Activated CD8-positive, alpha-beta memory T cell treated with anti-CD3 and anti-CD28 coated beads for 48 hours (primary cell): ENCODE measurements at regions not wholly inside any gene's neighbourhood (a gene's known extent, or its start where the extent isn't known, plus 50 kb on each side); places are given as distances from the start of the nearest gene placed in this dataset.
"Not testable (repeated sequence)": the region's sequence is repeated elsewhere in the genome, so short reads cannot be mapped to it uniquely, and the experiment has no call there.

ENCODE experiments used
- DNase-seq, 3 experiments: peaks; one replicate each; pipeline ENCODE4 v3.0.0-alpha.2; 2020; ENCODE audit warnings: low read depth in 2 of 3, low spot score in 2 of 3

GRCh38 chr2:76050196-76050595 is 339.5 kb upstream of the GCFC2 start:
- no peak for DNase-seq

DNA sequence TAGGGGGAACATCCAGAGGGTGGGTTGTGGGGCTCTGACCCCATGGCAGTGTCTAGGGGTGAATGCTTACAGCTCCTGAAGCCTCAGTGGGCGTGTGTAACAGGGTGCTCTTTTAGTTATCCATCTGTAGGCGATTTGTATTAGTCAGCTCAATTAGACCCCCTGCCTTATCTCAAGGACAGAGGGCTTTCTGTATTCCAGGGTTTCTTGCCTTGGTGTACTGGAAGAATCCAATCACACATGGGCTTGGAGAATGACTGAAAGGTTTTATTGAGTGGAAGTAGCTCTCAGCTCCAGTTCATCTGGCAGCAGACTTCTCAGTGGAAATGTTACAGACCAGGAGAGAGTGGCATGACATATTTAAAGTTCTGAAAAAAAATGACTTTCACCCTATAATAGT is 334.0 kb upstream of the GCFC2 start:
- DNase-seq: no peak

- no peak for DNase-seq
These were observed 328.8 kb upstream of the GCFC2 start for GRCh38 chr2:76039505-76039904.

DNA sequence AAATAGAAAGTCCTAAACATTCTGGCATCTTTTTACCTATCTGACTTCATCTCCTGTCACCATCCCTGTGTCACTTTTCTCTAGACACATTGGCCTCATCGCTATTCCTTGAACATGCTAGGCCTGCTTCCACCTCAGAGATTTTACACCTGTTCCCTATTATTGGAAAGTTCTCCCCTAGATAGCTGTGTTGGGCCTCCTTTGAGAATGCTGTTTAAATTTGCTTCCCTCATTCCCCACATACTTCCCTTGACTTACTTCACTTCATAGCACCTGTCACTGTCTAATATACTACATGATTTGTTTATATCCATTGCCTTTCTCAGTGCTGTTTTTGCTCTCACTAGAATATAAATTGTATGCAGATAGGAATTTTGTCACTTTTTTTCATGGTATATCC is 317.0 kb upstream of the GCFC2 start:
- no peak for DNase-seq

GRCh38 chr2:76019128-76019527 is 308.4 kb upstream of the GCFC2 start:
- DNase-seq: no peak

- no peak for DNase-seq
These were observed 298.8 kb upstream of the GCFC2 start for GRCh38 chr2:76009484-76009883.

DNA sequence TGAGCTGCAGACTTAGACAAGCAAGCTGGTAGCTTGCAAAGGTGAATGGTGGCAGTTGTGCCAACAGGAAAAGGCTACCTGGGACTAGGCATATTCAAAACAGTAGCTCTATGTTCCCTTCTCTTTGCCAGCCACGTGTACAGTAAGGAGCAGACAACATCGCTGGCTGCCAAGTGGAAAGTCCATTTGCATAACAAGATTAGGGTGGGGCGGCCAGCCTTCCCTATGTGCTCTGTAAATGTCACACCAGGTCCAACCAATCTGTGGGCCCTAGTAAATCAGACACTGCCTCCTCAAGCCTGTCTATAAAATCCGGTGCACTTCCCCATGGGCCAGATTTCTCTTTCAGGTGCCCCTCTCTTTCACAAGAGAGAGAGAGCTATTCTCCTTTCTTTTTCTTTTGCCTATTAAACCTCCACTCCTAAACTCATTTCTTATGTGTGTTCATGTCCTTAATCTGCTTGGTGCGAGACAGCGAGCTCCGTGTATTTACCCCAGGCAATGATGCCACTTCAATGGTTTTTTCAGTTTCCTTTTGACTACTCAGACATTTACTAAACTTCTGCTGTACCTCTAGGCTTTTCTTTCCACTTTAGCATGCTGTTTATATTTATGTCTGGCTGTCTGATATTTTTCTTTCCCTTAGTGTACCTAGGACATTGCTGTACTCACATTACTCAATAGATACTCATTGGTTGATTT is 297.4 kb upstream of the GCFC2 start:
- no peak for DNase-seq

DNA sequence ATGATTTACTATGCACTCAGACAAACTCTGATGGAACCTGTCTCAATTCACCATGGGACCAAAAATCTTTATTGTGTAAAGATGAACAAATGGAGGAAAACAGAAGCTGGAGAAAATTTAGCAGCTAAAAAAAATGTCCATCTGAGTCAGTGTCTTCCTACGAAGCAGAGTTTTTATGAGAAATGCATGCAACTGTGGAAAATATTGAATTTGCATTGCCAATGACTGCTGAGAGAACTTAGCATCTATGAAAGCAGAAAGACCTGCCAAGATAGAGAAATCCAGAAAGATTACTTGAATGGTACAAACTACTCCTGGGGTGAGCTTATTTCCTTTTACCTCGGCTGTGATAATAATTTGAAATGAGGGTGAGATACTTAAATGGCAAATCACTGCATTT is 289.7 kb upstream of the GCFC2 start:
- DNase-seq: no peak

- DNase-seq: no peak
These were observed 287.7 kb upstream of the GCFC2 start for GRCh38 chr2:75998451-75998850.

- no peak for DNase-seq
These were observed 284.0 kb upstream of the GCFC2 start for GRCh38 chr2:75994759-75995158.

GRCh38 chr2:75988622-75989021 is 277.9 kb upstream of the GCFC2 start:
- DNase-seq: not testable (repeated sequence)

DNA sequence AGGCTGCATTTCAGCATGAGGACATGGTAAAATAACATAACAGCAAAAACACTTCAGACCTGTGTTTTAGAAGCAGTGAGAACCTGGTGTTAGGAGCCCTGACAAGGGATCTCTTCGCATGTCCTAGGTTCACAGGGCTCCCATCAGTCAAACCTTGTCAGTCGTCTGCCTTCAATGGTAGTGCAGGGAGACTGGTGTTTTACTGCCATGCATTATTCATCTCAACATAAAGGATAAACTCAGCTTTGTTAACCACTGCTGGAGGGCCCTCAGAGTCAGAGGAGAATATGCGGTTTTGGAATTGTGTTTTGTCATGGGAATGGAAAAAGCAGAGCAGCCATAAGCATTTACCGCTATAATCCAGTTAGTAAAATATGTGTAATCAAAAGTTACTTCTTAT is 275.9 kb upstream of the GCFC2 start:
- DNase-seq: no peak

GRCh38 chr2:75982719-75983118 is 272.0 kb upstream of the GCFC2 start:
- no peak for DNase-seq

DNA sequence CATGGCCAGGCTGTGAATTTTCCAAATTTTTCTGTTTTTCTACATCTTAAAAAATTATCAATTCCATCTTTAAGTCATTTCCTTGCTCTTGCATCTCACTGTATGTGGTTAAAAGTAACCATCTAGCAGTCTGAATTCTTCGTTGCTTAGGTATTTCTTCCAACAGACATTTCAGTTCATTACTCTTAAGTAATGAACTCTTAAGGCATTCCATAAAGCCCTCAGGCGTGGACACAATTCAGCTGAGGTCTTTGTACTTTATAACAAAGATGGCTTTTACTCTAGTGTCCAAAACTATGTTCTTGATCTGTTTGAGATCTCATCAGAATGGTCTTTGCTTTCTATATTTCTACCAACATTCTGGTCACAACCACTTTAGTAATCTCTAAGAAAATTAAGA is 253.9 kb upstream of the GCFC2 start:
- no peak for DNase-seq

GRCh38 chr2:75960472-75961009 is 249.8 kb upstream of the GCFC2 start:
- no peak for DNase-seq

GRCh38 chr2:75959724-75960471 is 249.2 kb upstream of the GCFC2 start:
- no peak for DNase-seq

DNA sequence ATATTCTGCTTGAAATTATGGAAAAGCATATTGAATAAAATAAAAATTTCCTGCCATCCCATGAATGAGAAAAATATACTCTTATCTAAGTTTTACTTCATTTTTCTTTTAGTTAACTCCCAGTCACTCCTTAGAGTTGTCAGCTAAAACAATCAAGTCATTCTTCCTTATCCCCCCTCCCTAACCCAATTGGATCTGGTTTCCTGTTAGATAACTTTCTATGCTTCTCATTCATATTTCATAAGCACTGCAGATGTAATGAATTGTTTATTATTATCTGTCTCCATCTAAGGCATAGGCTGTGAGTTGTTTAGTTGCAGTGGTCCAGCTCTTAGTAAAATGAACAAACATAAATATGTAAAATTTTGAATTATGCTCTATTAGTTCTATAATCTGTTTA is 244.0 kb upstream of the GCFC2 start:
- DNase-seq: no peak

DNA sequence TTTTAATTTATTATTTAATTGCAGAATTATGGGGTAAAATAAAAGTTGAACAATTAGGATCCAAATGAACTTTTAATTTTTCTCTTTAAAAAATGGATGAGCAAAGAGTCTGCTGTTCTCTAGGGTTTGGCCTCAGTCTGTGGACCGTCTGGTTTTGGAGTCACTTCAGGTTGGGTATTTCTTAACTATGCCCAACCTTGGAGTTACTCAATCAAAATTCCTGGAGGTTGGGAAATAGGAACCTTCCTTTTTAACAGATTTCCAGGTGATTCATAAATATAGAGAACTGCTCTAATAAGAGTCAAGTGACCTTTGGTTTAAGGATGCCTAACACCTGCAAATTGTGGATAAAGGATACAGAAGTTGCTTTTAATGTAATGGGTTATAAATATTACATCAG is 241.5 kb upstream of the GCFC2 start:
- no peak for DNase-seq

DNA sequence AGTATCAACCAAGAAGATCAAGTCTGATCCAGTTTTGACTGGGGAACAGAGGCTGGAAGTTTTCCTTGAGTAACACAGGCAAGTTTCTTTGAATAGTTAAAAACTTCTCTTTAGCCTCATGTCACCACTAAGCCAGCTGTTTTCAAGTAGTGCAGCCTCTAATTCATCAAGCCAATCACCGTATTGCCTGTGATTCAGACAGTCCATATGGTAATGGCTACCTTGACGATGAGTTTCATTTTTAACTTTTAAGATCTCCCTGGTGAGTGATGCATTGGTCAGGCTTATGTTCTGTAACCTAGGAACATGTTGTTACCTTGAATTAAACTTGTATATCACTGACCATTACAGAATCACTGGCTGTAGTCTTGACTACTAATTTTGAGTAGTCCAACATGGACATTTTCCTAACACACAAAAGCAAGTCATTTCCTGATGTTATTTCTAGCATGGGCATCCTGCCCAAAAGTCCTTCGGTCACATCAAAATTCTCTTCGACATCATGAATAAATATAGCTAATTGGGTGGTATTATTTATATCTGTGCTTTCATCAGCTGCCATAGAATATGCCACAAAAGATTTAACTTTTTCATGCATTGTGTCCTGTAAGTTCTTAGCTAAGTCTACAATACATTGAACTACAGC is 238.8 kb upstream of the GCFC2 start:
- no peak for DNase-seq

GRCh38 chr2:75936311-75936710 is 225.6 kb upstream of the GCFC2 start:
- DNase-seq: no peak

DNA sequence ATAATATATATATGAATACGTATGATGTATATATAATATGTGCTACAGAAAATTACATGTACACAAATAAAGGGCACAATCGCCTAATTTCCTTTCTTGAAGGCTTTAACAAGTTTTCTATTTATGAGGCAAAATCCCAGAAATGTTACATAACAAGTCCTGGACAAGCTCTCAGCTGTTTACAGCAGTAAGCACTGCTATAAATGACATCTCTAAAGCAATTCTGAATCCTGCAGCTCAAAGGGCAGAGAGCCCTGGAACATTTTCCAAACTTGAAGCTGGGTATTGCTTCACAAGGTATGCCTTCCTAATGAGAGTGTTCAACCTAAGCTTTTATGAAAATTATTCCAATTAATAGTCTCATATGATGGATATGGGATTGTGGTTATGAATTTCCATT is 222.3 kb upstream of the GCFC2 start:
- DNase-seq: no peak

DNA sequence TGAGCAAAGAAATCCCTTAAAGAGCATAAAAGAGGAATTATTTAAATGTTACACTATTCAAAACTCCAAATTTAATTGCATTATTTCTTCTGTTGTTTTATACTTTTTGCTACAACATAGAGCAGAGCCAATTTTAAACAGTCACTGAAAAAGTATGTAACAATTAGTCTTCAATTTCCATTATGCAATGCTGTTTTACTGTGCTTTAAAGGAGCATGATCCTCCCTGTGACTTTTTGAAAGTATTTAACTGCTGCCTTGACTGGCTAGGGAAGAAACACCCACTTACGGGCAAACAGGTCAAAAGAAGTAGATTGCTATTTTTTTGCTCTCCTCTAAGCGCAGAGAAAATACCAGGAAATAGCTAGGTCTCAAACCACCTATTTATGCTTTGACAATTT is 217.4 kb upstream of the GCFC2 start:
- no peak for DNase-seq
